ENCODE measurements at regions not wholly inside any gene's neighbourhood (a gene's known extent, or its start where the extent isn't known, plus 50 kb on each side); places are given as distances from the start of the nearest gene placed in this dataset.
"Not testable (repeated sequence)": the region's sequence is repeated elsewhere in the genome, so short reads cannot be mapped to it uniquely, and the experiment has no call there.

DNA sequence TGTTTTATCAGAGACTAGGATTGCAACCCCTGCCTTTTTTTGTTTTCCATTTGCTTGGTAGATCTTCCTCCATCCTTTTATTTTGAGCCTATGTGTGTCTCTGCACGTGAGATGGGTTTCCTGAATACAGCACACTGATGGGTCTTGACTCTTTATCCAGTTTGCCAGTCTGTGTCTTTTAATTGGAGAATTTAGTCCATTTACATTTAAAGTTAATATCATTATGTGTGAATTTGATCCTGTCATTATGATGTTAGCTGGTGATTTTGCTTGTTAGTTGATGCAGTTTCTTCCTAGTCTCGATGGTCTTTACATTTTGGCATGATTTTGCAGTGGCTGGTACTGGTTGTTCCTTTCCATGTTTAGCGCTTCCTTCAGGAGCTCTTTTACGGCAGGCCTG is 198.0 kb upstream of the ADO start:
- not testable (repeated sequence) for H3K27ac Mint-ChIP-seq; H3K4me1 Mint-ChIP-seq; DNase-seq (ENCODE audit: low spot score in 2 of 2); ATAC-seq (ENCODE audit: low read depth); H3K4me3 Mint-ChIP-seq; H3K36me3 Mint-ChIP-seq; H3K27me3 Mint-ChIP-seq; H3K9me3 Mint-ChIP-seq

DNA sequence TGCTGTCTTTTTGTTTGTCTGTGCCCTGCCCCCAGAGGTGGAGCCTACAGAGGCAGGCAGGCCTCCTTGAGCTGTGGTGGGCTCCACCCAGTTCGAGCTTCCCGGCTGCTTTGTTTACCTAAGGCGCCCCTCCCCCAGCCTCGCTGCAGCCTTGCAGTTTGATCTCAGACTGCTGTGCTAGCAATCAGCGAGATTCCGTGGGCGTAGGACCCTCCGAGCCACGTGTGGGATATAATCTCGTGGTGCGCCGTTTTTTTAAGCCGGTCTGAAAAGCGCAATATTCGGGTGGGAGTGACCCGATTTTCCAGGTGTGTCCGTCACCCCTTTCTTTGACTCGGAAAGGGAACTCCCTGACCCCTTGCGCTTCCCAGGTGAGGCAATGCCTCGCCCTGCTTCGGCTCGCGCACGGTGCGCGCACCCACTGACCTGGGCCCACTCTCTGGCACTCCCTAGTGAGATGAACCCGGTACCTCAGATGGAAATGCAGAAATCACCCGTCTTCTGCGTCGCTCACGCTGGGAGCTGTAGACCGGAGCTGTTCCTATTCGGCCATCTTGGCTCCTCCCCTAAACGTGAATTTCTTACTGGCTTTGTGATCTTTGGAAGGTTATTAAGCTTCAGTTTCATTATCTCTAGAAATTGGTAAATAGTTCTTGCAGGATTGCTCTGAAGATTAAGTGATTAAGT is 196.2 kb upstream of the ADO start:
- H3K9me3 Mint-ChIP-seq; ATAC-seq (ENCODE audit: low read depth); H3K4me1 Mint-ChIP-seq; H3K36me3 Mint-ChIP-seq; H3K27me3 Mint-ChIP-seq; H3K27ac Mint-ChIP-seq; DNase-seq (ENCODE audit: low spot score in 2 of 2): not testable (repeated sequence)
- peak overlapping the region; percentile 27 for H3K4me3 Mint-ChIP-seq

DNA sequence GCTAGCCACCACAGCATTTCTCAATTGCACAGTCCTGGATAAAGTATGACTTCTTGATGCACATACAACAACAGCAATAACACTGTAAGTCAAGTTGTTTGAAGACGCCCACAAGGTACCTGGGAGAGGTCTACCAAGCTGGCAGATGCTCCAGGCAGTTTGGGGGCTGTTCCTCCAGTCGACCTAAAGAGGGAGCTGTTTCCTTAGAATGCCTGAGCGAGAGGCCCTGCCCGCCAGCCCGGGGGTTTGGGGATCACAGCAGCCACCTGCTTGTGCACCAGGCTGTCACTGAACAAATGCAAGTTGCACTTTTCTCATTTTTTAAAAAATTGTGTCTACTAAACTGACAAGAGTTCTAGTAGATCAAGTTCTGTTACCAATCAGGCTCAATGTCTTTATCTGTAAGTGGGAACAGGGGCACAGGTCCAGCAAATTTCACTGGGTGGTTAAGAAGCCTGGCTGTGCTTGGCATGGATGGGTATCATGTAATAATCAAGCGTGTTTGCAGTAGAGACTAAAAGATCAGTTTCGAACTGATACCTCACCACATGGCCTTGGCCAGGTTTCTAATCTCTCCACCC is 193.8 kb upstream of the ADO start:
- H3K27me3 Mint-ChIP-seq = peaks cover 1% of the 10 kb centered on the region
- no peak overlapping the region for H3K4me3 Mint-ChIP-seq
- ATAC-seq (ENCODE audit: low read depth) = peak; percentile 98
- peaks cover 2% of the 10 kb centered on the region for H3K36me3 Mint-ChIP-seq
- peaks cover 10% of the 10 kb centered on the region for H3K4me1 Mint-ChIP-seq
- H3K27ac Mint-ChIP-seq = no peak overlapping the region
- H3K9me3 Mint-ChIP-seq = no peaks in the 10 kb centered on the region
- DNase-seq (ENCODE audit: low spot score in 2 of 2) = peak; percentile 77 to 83

GRCh38 chr10:62613424-62613823 is 191.1 kb upstream of the ADO start:
- Mint-ChIP-seq H3K27ac (no peak overlapping the region), H3K27me3 (peaks cover 1% of the 10 kb centered on the region), H3K9me3 (no peaks in the 10 kb centered on the region), H3K36me3 (peaks cover 2% of the 10 kb centered on the region), H3K4me3 (no peak overlapping the region), H3K4me1 (peaks cover 12% of the 10 kb centered on the region)
- DNase-seq (ENCODE audit: low spot score in 2 of 2) (no peak), ATAC-seq (ENCODE audit: low read depth) (no peak)

- ATAC-seq (ENCODE audit: low read depth) (no peak), DNase-seq (ENCODE audit: low spot score in 2 of 2) (no peak)
- Mint-ChIP-seq H3K27me3 (peaks cover 1% of the 10 kb centered on the region), H3K4me1 (peaks cover 13% of the 10 kb centered on the region), H3K27ac (no peak overlapping the region), H3K36me3 (peaks cover 2% of the 10 kb centered on the region), H3K4me3 (no peak overlapping the region), H3K9me3 (no peaks in the 10 kb centered on the region)
Measured at GRCh38 chr10:62613859-62614258, 190.7 kb upstream of the ADO start.

DNA sequence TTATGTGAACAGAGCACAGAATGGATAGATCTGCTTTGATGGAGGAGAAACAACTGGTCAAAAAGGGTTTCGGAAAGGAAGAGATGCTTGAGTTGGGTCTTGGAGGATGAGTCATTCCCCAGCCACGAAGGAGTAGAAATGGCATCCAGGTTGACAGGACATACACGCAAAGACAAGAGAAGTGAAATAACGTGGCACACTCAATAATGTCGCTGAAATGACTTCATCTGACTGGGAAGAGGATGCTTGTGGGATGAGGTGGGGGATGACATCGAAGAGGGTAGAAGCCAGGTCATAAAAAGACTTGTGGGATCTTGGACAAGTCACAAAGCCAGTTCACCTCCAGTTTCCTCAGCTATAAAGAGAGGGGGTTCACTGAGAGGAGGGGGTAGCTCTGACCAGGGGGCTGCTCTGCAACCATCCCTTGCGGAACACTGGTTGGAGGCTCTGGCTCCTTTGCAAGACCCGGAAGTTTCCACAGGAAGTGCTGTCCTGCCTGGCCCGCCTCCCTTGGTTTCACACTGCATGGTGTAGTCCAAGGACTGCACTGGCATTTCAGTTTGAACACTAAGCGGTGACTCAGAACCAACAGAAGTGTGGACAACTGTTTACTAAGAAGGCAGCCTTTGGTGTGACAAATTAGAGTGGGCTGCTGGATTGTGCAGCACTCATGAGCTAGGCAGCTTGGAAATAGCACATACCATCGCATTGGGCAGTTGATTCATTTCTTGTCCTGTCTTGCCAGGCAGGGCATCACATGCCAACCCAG is 189.9 kb upstream of the ADO start:
- H3K27ac Mint-ChIP-seq = no peak overlapping the region
- no peak for ATAC-seq (ENCODE audit: low read depth)
- H3K9me3 Mint-ChIP-seq = no peaks in the 10 kb centered on the region
- H3K36me3 Mint-ChIP-seq = peaks cover 2% of the 10 kb centered on the region
- H3K4me1 Mint-ChIP-seq = peaks cover 19% of the 10 kb centered on the region
- no peak for DNase-seq (ENCODE audit: low spot score in 2 of 2)
- H3K27me3 Mint-ChIP-seq = peaks cover 1% of the 10 kb centered on the region
- no peak overlapping the region for H3K4me3 Mint-ChIP-seq

- DNase-seq (ENCODE audit: low spot score in 2 of 2) (no peak), ATAC-seq (ENCODE audit: low read depth) (no peak)
- H3K27ac Mint-ChIP-seq = no peak overlapping the region
- no peak overlapping the region for H3K4me3 Mint-ChIP-seq
- peaks cover under 1% of the 10 kb centered on the region for H3K27me3 Mint-ChIP-seq
- H3K4me1 Mint-ChIP-seq = peaks cover 24% of the 10 kb centered on the region
- no peaks in the 10 kb centered on the region for H3K9me3 Mint-ChIP-seq
- H3K36me3 Mint-ChIP-seq = peaks cover under 1% of the 10 kb centered on the region
Measured at GRCh38 chr10:62616885-62617590, 187.5 kb upstream of the ADO start.

DNA sequence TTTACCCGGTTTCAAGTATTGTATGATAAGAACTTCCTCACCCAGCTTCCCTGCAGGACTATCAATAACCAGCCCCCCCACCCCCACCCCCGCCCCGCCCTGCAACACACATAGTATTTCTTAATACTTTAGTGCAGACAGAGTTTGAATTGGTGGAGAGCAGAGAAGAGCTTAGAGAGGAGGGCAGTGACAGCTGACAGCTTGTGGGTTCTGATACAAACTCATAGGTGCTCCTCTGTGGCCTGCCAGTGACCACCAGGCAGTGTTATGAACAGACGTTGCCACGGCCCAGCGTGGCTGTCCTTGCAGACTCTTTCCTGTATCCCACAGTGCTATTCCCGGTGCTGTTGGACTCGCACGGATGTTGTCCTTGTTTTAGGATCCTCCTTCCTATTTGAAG is 186.9 kb upstream of the ADO start:
- Mint-ChIP-seq H3K27me3 (no peaks in the 10 kb centered on the region), H3K4me1 (peaks cover 24% of the 10 kb centered on the region), H3K9me3 (no peaks in the 10 kb centered on the region), H3K27ac (no peak overlapping the region), H3K4me3 (no peak overlapping the region), H3K36me3 (no peaks in the 10 kb centered on the region)
- DNase-seq (ENCODE audit: low spot score in 2 of 2) (no peak), ATAC-seq (ENCODE audit: low read depth) (no peak)

GRCh38 chr10:62618054-62618453 is 186.5 kb upstream of the ADO start:
- no peaks in the 10 kb centered on the region for H3K36me3 Mint-ChIP-seq
- peaks cover 24% of the 10 kb centered on the region for H3K4me1 Mint-ChIP-seq
- H3K27me3 Mint-ChIP-seq = no peaks in the 10 kb centered on the region
- no peak overlapping the region for H3K4me3 Mint-ChIP-seq
- H3K27ac Mint-ChIP-seq = no peak overlapping the region
- no peak for ATAC-seq (ENCODE audit: low read depth)
- H3K9me3 Mint-ChIP-seq = no peaks in the 10 kb centered on the region
- DNase-seq (ENCODE audit: low spot score in 2 of 2) = no peak

- Mint-ChIP-seq H3K27me3 (no peaks in the 10 kb centered on the region), H3K9me3 (no peaks in the 10 kb centered on the region), H3K4me3 (no peak overlapping the region), H3K36me3 (no peaks in the 10 kb centered on the region), H3K4me1 (peaks cover 24% of the 10 kb centered on the region), H3K27ac (no peak overlapping the region)
- ATAC-seq (ENCODE audit: low read depth) = peak; percentile 75
- DNase-seq (ENCODE audit: low spot score in 2 of 2) = no peak
Measured at GRCh38 chr10:62618576-62619412, 185.7 kb upstream of the ADO start.

GRCh38 chr10:62619413-62619738 is 185.1 kb upstream of the ADO start:
- DNase-seq (ENCODE audit: low spot score in 2 of 2) = no peak
- H3K9me3 Mint-ChIP-seq = no peaks in the 10 kb centered on the region
- no peak overlapping the region for H3K27ac Mint-ChIP-seq
- H3K27me3 Mint-ChIP-seq = no peaks in the 10 kb centered on the region
- peaks cover 21% of the 10 kb centered on the region for H3K4me1 Mint-ChIP-seq
- H3K36me3 Mint-ChIP-seq = no peaks in the 10 kb centered on the region
- H3K4me3 Mint-ChIP-seq = no peak overlapping the region
- ATAC-seq (ENCODE audit: low read depth) = no peak

DNA sequence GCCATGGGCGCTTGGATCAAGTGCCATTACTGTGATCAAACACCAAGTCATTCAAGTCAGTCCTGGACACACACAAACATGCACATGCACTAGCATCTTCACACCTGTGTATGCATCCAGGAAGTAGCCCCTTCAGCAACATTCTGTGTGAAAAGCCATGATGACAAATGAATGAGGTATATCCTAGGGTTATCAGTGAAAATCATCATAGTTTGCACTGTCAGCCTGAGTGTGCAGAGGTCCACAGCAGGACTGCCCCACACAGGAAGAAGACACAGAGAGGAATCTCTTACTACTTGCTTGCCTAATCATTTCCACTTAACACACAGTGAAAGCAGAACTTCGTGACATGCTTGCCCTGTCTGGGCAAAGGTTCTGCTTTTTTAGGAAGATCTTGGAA is 184.0 kb upstream of the ADO start:
- no peak overlapping the region for H3K27ac Mint-ChIP-seq

GRCh38 chr10:62623223-62623622 is 181.3 kb upstream of the ADO start:
- DNase-seq (ENCODE audit: low spot score in 2 of 2) (no peak), ATAC-seq (ENCODE audit: low read depth) (no peak)
- H3K4me1 Mint-ChIP-seq = peaks cover 21% of the 10 kb centered on the region
- H3K27me3 Mint-ChIP-seq = no peaks in the 10 kb centered on the region
- no peak overlapping the region for H3K4me3 Mint-ChIP-seq
- no peaks in the 10 kb centered on the region for H3K9me3 Mint-ChIP-seq
- H3K27ac Mint-ChIP-seq = no peak overlapping the region
- H3K36me3 Mint-ChIP-seq = no peaks in the 10 kb centered on the region

More for the DNA sequence above, 184.0 kb upstream of the ADO start:
- H3K27me3 Mint-ChIP-seq = no peaks in the 10 kb centered on the region
- peaks cover 19% of the 10 kb centered on the region for H3K4me1 Mint-ChIP-seq
- ATAC-seq (ENCODE audit: low read depth) (peak; percentile 47), DNase-seq (ENCODE audit: low spot score in 2 of 2) (no peak)
- no peaks in the 10 kb centered on the region for H3K36me3 Mint-ChIP-seq
- no peak overlapping the region for H3K4me3 Mint-ChIP-seq
- H3K9me3 Mint-ChIP-seq = no peaks in the 10 kb centered on the region
